Adrenal gland (tissue), 5 donors: ENCODE measurements at regions not wholly inside any gene's neighbourhood (a gene's known extent, or its start where the extent isn't known, plus 50 kb on each side); places are given as distances from the start of the nearest gene placed in this dataset.

ENCODE experiments used
- POLR2A ChIP-seq, 2 donors: fragments of 450-650 bp; IDR thresholded peaks; one replicate each; pipeline ENCODE4 v1.6.1; 2017; ENCODE audit warnings: antibody characterized with exemption in 2 of 2, mild to moderate bottlenecking in 2 of 2, moderate library complexity in 1 of 2
- TF ChIP-seq, protein P1 (sequence below), 6 experiments: fragments of 450-650 bp in 4 of 6; fragments of 200-600 bp in 2 of 6; sonication (generic) in 1 of 6; IDR thresholded peaks; 1 replicate in 5 of 6; 2 replicates in 1 of 6; pipeline versions ENCODE4 v1.5.1 to v1.8.0; 2016 to 2021; ENCODE audit warnings: antibody characterized with exemption in 6 of 6, mild to moderate bottlenecking in 2 of 6, moderate library complexity in 1 of 6
- donor health status: DM: no; HTN: no; CAD: no.

DNA sequence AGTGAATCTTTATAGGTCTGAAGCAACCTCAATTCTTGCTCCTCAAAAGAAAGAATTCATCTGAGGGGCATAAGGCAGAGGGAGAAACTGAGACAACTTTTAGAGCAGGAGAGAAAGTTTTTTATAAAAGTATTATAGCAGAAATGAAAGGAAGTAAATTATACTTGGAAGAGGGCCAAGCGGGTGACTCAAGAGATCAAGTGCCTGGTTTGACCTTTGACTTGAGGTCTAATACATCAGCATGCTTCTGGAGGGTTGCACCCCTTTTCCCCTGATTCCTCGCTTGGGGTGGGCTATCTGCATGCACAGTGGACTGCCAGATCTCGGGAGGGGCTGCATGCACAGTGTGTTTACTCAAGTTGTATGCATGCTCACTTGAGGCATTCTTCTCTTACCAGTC, 268.5 kb upstream of the LRATD1 start:
- TF ChIP-seq, protein P1, sequence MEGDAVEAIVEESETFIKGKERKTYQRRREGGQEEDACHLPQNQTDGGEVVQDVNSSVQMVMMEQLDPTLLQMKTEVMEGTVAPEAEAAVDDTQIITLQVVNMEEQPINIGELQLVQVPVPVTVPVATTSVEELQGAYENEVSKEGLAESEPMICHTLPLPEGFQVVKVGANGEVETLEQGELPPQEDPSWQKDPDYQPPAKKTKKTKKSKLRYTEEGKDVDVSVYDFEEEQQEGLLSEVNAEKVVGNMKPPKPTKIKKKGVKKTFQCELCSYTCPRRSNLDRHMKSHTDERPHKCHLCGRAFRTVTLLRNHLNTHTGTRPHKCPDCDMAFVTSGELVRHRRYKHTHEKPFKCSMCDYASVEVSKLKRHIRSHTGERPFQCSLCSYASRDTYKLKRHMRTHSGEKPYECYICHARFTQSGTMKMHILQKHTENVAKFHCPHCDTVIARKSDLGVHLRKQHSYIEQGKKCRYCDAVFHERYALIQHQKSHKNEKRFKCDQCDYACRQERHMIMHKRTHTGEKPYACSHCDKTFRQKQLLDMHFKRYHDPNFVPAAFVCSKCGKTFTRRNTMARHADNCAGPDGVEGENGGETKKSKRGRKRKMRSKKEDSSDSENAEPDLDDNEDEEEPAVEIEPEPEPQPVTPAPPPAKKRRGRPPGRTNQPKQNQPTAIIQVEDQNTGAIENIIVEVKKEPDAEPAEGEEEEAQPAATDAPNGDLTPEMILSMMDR (IDR thresholded peaks at IDR 0.05) = no peak
- no peak for TF ChIP-seq POLR2A (IDR thresholded peaks at IDR 0.05)
